Astrocyte of the hippocampus (primary cell): ENCODE measurements at regions not wholly inside any gene's neighbourhood (a gene's known extent, or its start where the extent isn't known, plus 50 kb on each side); places are given as distances from the start of the nearest gene placed in this dataset.
"Not testable (repeated sequence)": the region's sequence is repeated elsewhere in the genome, so short reads cannot be mapped to it uniquely, and the experiment has no call there.

ENCODE experiments used
- DNase-seq: peaks from one replicate; pipeline ENCODE4 v3.0.0; 2011; ENCODE audit warnings: low read depth, low spot score

- no peak for DNase-seq
Measured at GRCh38 chr12:33514893-33515292, 75.3 kb upstream of the SYT10 start.

- no peak for DNase-seq
Measured at GRCh38 chr12:33519566-33519965, 79.9 kb upstream of the SYT10 start.

GRCh38 chr12:33520505-33521302, 81.1 kb upstream of the SYT10 start:
- not testable (repeated sequence) for DNase-seq

GRCh38 chr12:33529031-33529430, 89.4 kb upstream of the SYT10 start:
- DNase-seq, result no peak

- no peak for DNase-seq
Measured at GRCh38 chr12:33529810-33530209, 90.2 kb upstream of the SYT10 start.

- DNase-seq, result no peak
Measured at GRCh38 chr12:33531261-33531660, 91.6 kb upstream of the SYT10 start.

- DNase-seq, result no peak
Measured at GRCh38 chr12:33533527-33533926, 93.9 kb upstream of the SYT10 start.

GRCh38 chr12:33536431-33536830, 96.8 kb upstream of the SYT10 start:
- no peak for DNase-seq

- DNase-seq, result no peak
Measured at GRCh38 chr12:33546004-33546403, 106.4 kb upstream of the SYT10 start.

GRCh38 chr12:33547084-33547483, 107.5 kb upstream of the SYT10 start:
- DNase-seq, result no peak

GRCh38 chr12:33550214-33550613, 110.6 kb upstream of the SYT10 start:
- DNase-seq, result not testable (repeated sequence)

- no peak for DNase-seq
Measured at GRCh38 chr12:33551006-33551405, 111.4 kb upstream of the SYT10 start.

- no peak for DNase-seq
Measured at GRCh38 chr12:33555128-33555527, 115.5 kb upstream of the SYT10 start.

- DNase-seq, result no peak
Measured at GRCh38 chr12:33560653-33561208, 121.1 kb upstream of the SYT10 start.

GRCh38 chr12:33562401-33562800, 122.8 kb upstream of the SYT10 start:
- DNase-seq, result no peak

- DNase-seq, result no peak
Measured at GRCh38 chr12:33566403-33566802, 126.8 kb upstream of the SYT10 start.

- no peak for DNase-seq
Measured at GRCh38 chr12:33575346-33575745, 135.7 kb upstream of the SYT10 start.

- no peak for DNase-seq
Measured at GRCh38 chr12:33581613-33582122, 142.0 kb upstream of the SYT10 start.

- no peak for DNase-seq
Measured at GRCh38 chr12:33586576-33586975, 147.0 kb upstream of the SYT10 start.

- peak; percentile 47 for DNase-seq
Measured at GRCh38 chr12:33587354-33587753, 147.7 kb upstream of the SYT10 start.

- peak; percentile 41 for DNase-seq
Measured at GRCh38 chr12:33587784-33588712, 148.4 kb upstream of the SYT10 start.
